HG02938 (cell line): ENCODE measurements at regions not wholly inside any gene's neighbourhood (a gene's known extent, or its start where the extent isn't known, plus 50 kb on each side); places are given as distances from the start of the nearest gene placed in this dataset.

ENCODE experiments used
- ATAC-seq: cut with Tn5 transposase; IDR thresholded peaks from one replicate; pipeline ENCODE4 v1.9.1; 2021; ENCODE audit warnings: mild to moderate bottlenecking, moderate library complexity; ENCODE audit not compliant: unreplicated experiment

- no peak for ATAC-seq
Observed at GRCh38 chr1:70874818-70875217, 172.8 kb downstream of the PTGER3 start.

- ATAC-seq: no peak
Observed at GRCh38 chr1:70877343-70877742, 170.3 kb downstream of the PTGER3 start.

- no peak for ATAC-seq
Observed at GRCh38 chr1:70887936-70888335, 159.7 kb downstream of the PTGER3 start.

- ATAC-seq: no peak
Observed at GRCh38 chr1:70888722-70889121, 158.9 kb downstream of the PTGER3 start.

GRCh38 chr1:70890408-70890807, 157.2 kb downstream of the PTGER3 start:
- no peak for ATAC-seq

- no peak for ATAC-seq
Observed at GRCh38 chr1:70891051-70891843, 156.4 kb downstream of the PTGER3 start.

- no peak for ATAC-seq
Observed at GRCh38 chr1:70892140-70892539, 155.5 kb downstream of the PTGER3 start.

- no peak for ATAC-seq
Observed at GRCh38 chr1:70892930-70893329, 154.7 kb downstream of the PTGER3 start.

GRCh38 chr1:70893381-70893780, 154.2 kb downstream of the PTGER3 start:
- no peak for ATAC-seq

- no peak for ATAC-seq
Observed at GRCh38 chr1:70895531-70895930, 152.1 kb downstream of the PTGER3 start.

GRCh38 chr1:70896224-70896623, 151.4 kb downstream of the PTGER3 start:
- ATAC-seq: no peak

- ATAC-seq: no peak
Observed at GRCh38 chr1:70897273-70897672, 150.3 kb downstream of the PTGER3 start.

GRCh38 chr1:70899735-70900134, 147.9 kb downstream of the PTGER3 start:
- ATAC-seq: no peak

- ATAC-seq: no peak
Observed at GRCh38 chr1:70902211-70902610, 145.4 kb downstream of the PTGER3 start.

- ATAC-seq: no peak
Observed at GRCh38 chr1:70906800-70907199, 140.8 kb downstream of the PTGER3 start.

- ATAC-seq: no peak
Observed at GRCh38 chr1:70907563-70908310, 139.9 kb downstream of the PTGER3 start.

GRCh38 chr1:70909262-70909822, 138.3 kb downstream of the PTGER3 start:
- no peak for ATAC-seq

- ATAC-seq: peak; percentile 77
Observed at GRCh38 chr1:70910013-70910412, 137.6 kb downstream of the PTGER3 start.

- no peak for ATAC-seq
Observed at GRCh38 chr1:70911861-70912260, 135.8 kb downstream of the PTGER3 start.

GRCh38 chr1:70914224-70914623, 133.4 kb downstream of the PTGER3 start:
- no peak for ATAC-seq

- ATAC-seq: no peak
Observed at GRCh38 chr1:70915258-70916033, 132.2 kb downstream of the PTGER3 start.
